ENCODE measurements at regions not wholly inside any gene's neighbourhood (a gene's known extent, or its start where the extent isn't known, plus 50 kb on each side); places are given as distances from the start of the nearest gene placed in this dataset.

GRCh38 chr2:58594175-58594574 is 353.1 kb upstream of the FANCL start:
- TF ChIP-seq POLR2A (IDR thresholded peaks at IDR 0.05): no peak
- no peak for TF ChIP-seq CTCF (IDR thresholded peaks at IDR 0.05)
- no peak for TF ChIP-seq POLR2AphosphoS5 (IDR thresholded peaks at IDR 0.05)
